GM04504 (cell line): ENCODE measurements at regions not wholly inside any gene's neighbourhood (a gene's known extent, or its start where the extent isn't known, plus 50 kb on each side); places are given as distances from the start of the nearest gene placed in this dataset.
"Not testable (repeated sequence)": the region's sequence is repeated elsewhere in the genome, so short reads cannot be mapped to it uniquely, and the experiment has no call there.

Experiments used
- DNase-seq: peaks from one replicate; pipeline ENCODE4 v3.0.0-alpha.2; 2012; ENCODE audit warnings: low read depth

DNA sequence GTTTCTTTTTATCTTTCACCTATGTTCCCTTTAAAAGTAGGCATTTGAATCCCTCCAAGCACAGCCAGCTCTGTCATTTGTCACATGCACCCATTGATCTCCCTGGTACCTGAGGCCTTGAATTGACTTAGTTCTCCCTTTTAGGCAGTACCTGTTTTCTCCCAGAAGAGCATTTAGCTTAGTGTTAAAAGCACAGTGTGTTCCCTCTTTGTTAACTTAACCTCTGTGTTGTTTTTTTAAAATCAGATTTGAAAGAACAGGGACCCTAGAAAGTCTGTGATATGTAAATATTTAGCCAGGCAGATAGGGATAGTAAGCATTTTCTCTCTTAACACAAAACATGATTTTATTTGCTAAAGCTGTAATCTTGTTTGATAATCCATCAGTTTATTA is 113.8 kb upstream of the SPATA31D4 start:
- DNase-seq, result no peak

DNA sequence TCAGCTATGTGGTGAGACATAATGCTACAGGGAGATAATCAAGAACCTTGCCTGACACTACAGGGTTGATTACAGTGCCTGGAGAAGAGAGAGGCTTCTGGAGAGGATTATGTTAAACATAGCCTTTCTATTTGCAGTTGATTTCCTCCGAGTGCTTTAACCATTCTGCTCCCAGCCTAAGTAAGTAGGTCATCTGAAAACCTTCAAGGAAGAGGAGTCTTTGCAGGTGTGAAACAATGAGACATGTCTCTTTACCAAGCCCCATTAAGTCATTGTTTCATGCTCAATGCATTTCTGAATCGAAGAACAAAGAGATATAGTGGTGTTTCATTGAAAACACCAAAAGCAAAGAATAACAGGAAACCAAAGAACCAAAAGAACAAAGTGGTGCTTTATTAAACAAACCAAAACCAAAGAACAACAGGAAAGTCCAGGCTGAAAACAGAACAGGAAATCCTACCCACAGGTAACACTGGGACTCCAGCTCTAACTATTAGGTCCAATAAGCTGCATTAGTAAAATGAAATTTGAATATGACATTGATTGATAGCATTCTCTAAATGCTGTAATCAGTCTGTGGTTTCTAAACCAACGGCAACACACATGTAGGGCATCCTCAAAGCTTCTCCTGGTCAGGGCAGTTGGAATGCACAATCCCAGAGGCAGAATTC is 113.3 kb upstream of the SPATA31D4 start:
- no peak for DNase-seq

DNA sequence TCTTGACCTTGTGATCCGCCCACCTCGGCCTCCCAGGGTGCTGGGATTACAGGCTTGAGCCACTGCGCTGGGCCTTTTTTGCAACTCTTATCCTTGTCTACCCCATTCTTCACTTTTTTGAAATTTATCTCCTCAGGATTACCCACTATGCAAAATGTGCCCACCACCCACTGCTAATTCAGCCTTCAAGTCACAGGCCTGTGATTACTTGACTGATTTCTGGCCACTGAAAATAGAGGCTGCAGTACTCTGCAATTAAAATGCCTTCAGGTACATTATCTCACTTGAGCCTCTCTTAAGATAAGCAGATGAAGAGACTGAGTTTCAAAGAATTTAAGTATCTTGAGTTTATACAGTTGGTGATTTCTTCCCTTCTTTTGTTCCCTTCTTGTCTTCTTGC is 112.4 kb upstream of the SPATA31D4 start:
- DNase-seq, result no peak

GRCh38 chr9:81819155-81819554 is 109.1 kb upstream of the SPATA31D4 start:
- no peak for DNase-seq

GRCh38 chr9:81819859-81820546 is 108.2 kb upstream of the SPATA31D4 start:
- DNase-seq, result peak; percentile 19

DNA sequence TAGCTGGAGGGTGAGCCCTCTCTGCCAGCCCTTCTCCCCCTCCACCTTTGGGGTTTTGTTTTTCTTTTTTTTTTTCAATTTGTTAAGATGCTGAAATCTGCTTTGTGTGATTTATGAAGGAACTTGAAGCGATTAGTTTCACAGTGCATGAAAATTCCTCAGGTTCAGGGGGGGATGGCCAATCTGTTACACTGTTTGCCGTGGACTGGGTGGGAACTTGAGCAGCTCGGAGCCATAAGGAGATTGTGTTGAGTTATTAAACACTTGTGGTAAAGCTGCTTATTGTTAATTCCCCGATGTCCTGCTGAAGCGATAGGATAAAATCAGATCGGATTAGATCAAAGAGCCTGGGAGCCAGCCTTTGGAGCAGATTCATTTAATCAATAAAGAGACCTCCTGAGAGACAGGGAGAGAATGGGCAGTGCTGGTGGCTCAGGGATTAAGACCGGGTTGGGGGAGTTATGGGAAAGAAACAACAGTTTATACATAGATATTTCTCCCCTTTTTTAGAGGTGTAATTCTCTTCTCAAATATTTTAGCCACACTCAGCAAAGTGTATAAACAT is 105.8 kb upstream of the SPATA31D4 start:
- DNase-seq, result no peak

GRCh38 chr9:81822967-81823366 is 105.3 kb upstream of the SPATA31D4 start:
- DNase-seq, result no peak

DNA sequence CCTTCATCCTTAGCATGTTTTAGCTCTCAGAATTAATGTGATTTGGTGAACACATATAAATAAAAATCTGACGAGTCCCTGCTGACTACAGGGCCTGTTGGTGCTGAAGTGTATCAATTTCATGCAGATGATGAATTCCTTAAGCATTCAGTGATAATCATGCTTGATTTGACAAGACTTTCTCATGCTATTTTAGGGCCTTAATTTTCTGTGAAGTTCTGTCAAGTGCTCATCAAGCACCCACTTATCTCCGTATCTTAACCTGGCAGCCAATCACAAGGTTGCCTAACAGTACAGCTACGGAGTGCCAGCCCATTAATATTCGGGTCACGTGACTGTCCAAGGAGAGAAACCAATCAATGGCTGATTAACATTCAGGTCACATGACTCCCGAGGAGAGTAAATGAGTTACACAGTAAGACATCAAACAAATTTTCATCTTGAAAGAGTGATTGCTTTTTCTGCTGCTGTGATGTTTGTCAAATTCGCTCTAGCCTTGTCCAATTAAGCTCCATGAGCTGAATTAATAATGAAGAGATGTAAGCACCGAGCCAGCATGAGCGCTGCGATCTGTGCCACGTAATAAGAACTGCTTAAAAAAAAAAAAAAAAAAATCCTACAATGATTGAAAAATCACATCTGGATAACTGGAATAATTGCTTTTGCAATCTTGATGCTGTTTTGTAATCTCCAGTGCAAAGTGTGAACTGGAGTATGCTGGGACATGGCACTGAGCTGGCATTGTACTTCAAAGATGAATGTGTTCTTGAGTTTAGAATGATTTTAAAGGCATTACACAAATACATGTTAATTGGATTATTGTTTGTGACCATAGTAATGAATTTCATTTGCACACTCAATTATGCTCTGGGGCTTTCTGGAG is 104.3 kb upstream of the SPATA31D4 start:
- DNase-seq, result no peak

- DNase-seq, result no peak
Measured at GRCh38 chr9:81824802-81825730, 103.2 kb upstream of the SPATA31D4 start.

DNA sequence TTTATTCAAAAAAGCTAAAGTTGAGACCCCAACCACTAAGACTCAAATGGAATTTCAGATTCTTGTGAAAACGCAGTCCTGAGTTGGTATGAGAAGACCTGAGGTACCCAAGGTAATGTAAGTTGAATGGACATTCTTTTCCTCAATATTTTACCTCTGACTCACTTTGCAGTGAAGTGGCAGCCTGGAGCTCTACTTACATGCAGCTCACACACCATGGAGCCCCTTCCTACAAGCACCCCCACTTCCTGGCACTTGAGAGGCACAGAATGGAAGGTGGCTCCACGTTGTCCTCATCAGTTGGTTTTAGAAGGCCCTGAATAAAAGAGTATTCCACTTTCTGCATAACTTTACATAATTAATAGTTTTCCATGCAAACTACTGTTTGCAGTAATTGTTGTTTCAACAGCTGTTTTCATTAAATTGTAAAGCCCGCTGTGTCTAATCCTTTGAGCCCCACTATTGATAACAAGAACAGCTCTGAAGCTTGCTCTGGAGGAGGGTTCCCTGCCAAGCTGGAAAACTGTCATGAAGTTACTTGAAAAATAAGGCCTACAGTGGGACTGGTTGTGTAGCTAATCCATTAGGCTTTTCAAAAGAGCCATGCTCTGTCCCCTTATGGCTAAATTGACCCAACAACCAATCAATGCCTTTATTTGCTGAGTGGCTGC is 102.2 kb upstream of the SPATA31D4 start:
- no peak for DNase-seq

DNA sequence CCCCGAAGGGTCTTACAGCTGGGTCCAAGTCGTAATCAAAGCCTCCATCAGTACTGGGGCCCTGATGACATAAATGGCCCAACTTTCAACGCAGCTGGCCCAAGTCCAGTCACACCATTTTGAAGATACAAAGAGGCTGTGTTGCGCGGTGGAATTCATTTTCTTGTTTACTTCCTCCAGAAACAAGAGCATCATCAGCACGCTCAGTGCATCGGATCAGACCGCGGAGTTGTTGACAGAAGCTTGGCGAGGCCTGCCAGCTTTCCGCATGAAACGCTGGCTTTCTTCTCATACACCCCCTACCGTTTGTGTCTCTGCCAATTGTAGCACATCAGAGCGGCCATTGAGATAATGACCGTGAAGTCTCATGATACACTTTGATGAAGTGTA is 101.7 kb upstream of the SPATA31D4 start:
- no peak for DNase-seq

DNA sequence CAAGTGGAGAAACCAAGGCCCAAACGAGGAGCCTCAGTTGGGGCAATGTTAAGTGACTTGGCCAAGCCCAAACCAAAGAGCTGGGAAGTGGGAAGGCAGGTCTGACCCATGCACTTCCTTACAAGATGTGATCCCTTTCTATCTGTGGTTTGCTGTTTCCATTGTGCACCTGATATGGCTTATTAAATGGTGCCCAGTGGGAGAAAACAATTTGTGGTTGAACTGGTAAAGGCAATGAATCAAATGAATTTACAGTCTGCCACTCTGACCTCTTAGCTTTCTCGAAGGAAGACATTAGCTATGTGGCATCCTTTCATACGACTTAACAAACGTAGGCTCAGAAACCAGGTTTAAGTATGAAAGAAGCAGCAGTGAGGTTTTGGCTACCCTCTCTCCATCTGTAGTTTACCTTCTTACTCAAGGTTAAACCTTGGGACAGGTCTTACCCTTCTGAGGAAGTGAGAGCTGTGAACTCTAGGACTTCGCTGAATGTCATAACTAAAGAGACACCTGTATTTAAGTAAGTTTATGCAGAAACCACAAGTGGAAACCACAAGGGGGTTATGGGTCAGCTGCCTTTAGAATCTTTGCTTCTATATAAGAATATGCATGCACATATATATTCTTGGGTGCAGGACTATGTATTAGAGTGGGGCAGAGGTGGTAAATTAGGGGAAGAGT is 100.5 kb upstream of the SPATA31D4 start:
- DNase-seq, result no peak

DNA sequence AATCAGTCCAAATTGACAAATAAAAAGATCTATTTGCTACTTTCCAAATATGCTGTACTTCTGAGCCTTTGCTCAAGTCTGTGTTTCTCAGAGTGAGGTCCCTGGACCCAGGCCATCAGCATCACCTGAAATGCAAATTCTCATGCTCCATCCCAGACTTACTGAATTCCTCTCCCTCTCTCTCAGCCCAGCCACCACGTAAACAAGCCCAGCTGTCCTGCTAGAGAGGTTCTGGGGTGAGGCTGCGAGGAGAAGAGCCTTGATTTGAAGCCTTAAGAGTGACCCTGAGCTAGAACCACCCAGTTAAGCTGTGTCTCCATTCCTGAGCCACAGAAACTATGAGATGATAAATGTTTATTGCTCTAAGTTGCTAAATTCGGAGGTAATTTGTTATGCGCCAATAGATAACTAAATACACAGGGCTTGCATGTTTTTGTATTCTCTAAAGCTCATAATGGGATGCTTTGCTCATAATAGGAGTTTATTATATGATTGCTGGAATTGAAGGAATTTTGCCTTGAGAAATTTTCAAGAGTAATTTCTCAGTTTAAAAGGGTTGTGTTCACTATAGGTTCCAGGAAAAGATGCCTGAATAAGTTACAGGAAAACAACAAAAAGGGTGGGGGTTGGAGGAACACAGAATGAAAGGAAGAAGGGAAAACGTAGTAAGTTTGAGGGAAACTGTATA is 98.9 kb upstream of the SPATA31D4 start:
- DNase-seq, result no peak

GRCh38 chr9:81830431-81830830 is 97.8 kb upstream of the SPATA31D4 start:
- DNase-seq, result not testable (repeated sequence)

- DNase-seq, result no peak
Measured at GRCh38 chr9:81832571-81833285, 95.5 kb upstream of the SPATA31D4 start.

DNA sequence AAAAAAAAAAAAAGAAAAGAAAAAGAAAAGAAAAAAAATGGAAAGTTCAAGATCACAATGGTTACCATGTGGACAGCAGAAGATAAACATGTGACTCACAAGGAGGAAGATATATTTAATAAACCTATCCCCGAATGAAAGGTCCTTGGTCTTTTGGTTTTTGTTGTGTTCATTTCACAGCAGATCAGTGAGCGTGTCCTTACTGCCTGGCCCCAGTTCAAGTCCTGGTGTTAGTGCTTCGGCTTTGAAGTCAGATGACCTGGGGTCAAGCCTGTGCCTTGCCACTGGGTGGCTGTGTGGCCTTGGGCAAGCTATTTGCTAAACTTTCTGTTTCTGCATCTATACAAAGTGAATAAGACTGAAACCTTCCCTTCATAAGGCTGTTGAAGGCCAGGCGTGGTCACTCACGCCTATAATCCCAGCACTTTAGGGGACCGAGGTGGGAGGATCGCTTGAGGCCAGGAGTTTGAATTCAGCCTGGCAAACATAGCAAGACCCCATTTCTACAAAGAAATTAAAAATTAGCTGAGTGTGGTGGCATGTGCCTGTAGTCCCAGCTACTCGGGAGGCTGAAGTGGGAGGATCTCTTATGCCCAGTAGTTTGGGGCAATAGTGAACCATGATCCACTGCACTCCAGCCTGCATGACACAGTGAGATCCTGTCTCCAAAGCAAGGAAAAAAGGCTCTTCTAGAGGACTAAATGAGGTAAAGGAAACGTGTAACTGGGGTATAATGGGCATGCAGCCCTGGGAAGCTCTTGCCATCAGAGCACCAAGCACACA is 94.5 kb upstream of the SPATA31D4 start:
- DNase-seq, result no peak

GRCh38 chr9:81841333-81841732 is 86.9 kb upstream of the SPATA31D4 start:
- no peak for DNase-seq

DNA sequence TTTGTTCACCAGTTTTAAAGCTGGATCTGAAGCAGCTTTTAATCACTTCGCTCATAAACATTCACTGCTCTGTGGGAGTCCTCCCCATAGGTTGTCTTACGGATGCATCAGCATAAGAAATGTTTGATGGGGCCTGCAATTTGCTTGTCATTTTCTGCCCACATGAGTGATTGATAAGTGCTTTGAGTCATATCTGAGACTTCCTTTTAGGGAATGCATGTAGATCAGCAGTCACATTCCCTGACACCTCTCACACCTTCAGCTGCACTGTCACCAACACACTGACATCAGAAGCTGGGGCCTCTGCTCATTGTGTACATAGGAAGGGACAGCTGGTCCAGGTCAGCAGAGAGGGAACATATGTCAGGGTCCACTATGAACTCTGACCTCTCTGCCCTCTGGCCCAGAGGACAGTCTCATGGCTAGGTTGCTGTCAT is 84.1 kb upstream of the SPATA31D4 start:
- DNase-seq, result no peak
